ENCODE measurements at regions not wholly inside any gene's neighbourhood (a gene's known extent, or its start where the extent isn't known, plus 50 kb on each side); places are given as distances from the start of the nearest gene placed in this dataset.
"Not testable (repeated sequence)": the region's sequence is repeated elsewhere in the genome, so short reads cannot be mapped to it uniquely, and the experiment has no call there.

- WGBS, 2 donors, result 42 to 44% methylated on average over 5 of the region's 5 CpGs
- TF ChIP-seq CTCF (IDR thresholded peaks at IDR 0.05; ENCODE audit: control extremely low read depth, extremely low read depth), result peak; percentile 60
These were observed 116.3 kb upstream of the CHD6 start for GRCh38 chr20:41734506-41734945.

GRCh38 chr20:41733151-41733550 lies 115.0 kb upstream of the CHD6 start:
- peaks cover 0 to 3% (median 0%) of the 10 kb centered on the region in 4 donors for H3K9me3 ChIP-seq (ENCODE audit: control insufficient read depth in 4 of 4, insufficient read depth in 3 of 4, low read length in 3 of 4)
- H3K27me3 ChIP-seq (ENCODE audit: control insufficient read depth in 3 of 3, insufficient read depth in 3 of 3, low read length in 2 of 3), result peaks cover 0 to 6% (median 0%) of the 10 kb centered on the region in 3 donors
- TF ChIP-seq CTCF (IDR thresholded peaks at IDR 0.05; ENCODE audit: control extremely low read depth, extremely low read depth), result no peak
- H3K4me3 ChIP-seq, result no peak overlapping the region
- no peaks in the 10 kb centered on the region for H3K36me3 ChIP-seq (ENCODE audit: control insufficient read depth in 4 of 4, insufficient read depth in 4 of 4, low read length in 4 of 4)
- no peak overlapping the region for H3K27ac ChIP-seq (ENCODE audit: low read depth in 1 of 2, low read length in 1 of 2)
- DNase-seq (peak in 1 of 3 donors; percentile 5), ATAC-seq (ENCODE audit: insufficient read depth, low FRiP score) (no peak)
- no peaks in the 10 kb centered on the region for H3K4me1 ChIP-seq (ENCODE audit: control insufficient read depth in 5 of 5, insufficient read depth in 5 of 5, low read length in 5 of 5)
- no peak overlapping the region for H3K9ac ChIP-seq (ENCODE audit: insufficient read depth in 1 of 2, low read length in 2 of 2)
- WGBS, 2 donors, result 23 to 34% methylated on average over 5 of the region's 5 CpGs

More at GRCh38 chr20:41734506-41734945, 116.3 kb upstream of the CHD6 start:
- Histone ChIP-seq H3K9ac (ENCODE audit: insufficient read depth in 1 of 2, low read length in 2 of 2) (no peak overlapping the region), H3K4me3 (no peak overlapping the region), H3K9me3 (ENCODE audit: control insufficient read depth in 4 of 4, insufficient read depth in 3 of 4, low read length in 3 of 4) (peaks cover 0 to 3% (median 0%) of the 10 kb centered on the region in 4 donors), H3K36me3 (ENCODE audit: control insufficient read depth in 4 of 4, insufficient read depth in 4 of 4, low read length in 4 of 4) (no peaks in the 10 kb centered on the region), H3K27ac (ENCODE audit: low read depth in 1 of 2, low read length in 1 of 2) (no peak overlapping the region), H3K4me1 (ENCODE audit: control insufficient read depth in 5 of 5, insufficient read depth in 5 of 5, low read length in 5 of 5) (no peaks in the 10 kb centered on the region), H3K27me3 (ENCODE audit: control insufficient read depth in 3 of 3, insufficient read depth in 3 of 3, low read length in 2 of 3) (peaks cover 0 to 6% (median 0%) of the 10 kb centered on the region in 3 donors)
- DNase-seq (peak; percentile 10 to 33 (median 32)), ATAC-seq (ENCODE audit: insufficient read depth, low FRiP score) (no peak)

- ATAC-seq (ENCODE audit: insufficient read depth, low FRiP score); H3K36me3 ChIP-seq (ENCODE audit: control insufficient read depth in 4 of 4, insufficient read depth in 4 of 4, low read length in 4 of 4); H3K27ac ChIP-seq (ENCODE audit: low read depth in 1 of 2, low read length in 1 of 2); DNase-seq; H3K9me3 ChIP-seq (ENCODE audit: control insufficient read depth in 4 of 4, insufficient read depth in 3 of 4, low read length in 3 of 4); H3K4me1 ChIP-seq (ENCODE audit: control insufficient read depth in 5 of 5, insufficient read depth in 5 of 5, low read length in 5 of 5); H3K27me3 ChIP-seq (ENCODE audit: control insufficient read depth in 3 of 3, insufficient read depth in 3 of 3, low read length in 2 of 3); H3K9ac ChIP-seq (ENCODE audit: insufficient read depth in 1 of 2, low read length in 2 of 2); H3K4me3 ChIP-seq: not testable (repeated sequence)
- WGBS, 2 donors, result 85 to 86% methylated on average over 3 of the region's 3 CpGs
These were observed 113.0 kb upstream of the CHD6 start for GRCh38 chr20:41731198-41731597.

GRCh38 chr20:41727681-41728080 lies 109.5 kb upstream of the CHD6 start:
- H3K4me3 ChIP-seq, result not testable (repeated sequence)

More at GRCh38 chr20:41727681-41728080, 109.5 kb upstream of the CHD6 start:
- not testable (repeated sequence) for H3K27ac ChIP-seq (ENCODE audit: low read depth in 1 of 2, low read length in 1 of 2); ATAC-seq (ENCODE audit: insufficient read depth, low FRiP score); H3K36me3 ChIP-seq (ENCODE audit: control insufficient read depth in 4 of 4, insufficient read depth in 4 of 4, low read length in 4 of 4); H3K9me3 ChIP-seq (ENCODE audit: control insufficient read depth in 4 of 4, insufficient read depth in 3 of 4, low read length in 3 of 4); H3K4me1 ChIP-seq (ENCODE audit: control insufficient read depth in 5 of 5, insufficient read depth in 5 of 5, low read length in 5 of 5); H3K9ac ChIP-seq (ENCODE audit: insufficient read depth in 1 of 2, low read length in 2 of 2); H3K27me3 ChIP-seq (ENCODE audit: control insufficient read depth in 3 of 3, insufficient read depth in 3 of 3, low read length in 2 of 3); DNase-seq
- 93% methylated on average over 6 of the region's 6 CpGs for WGBS, 2 donors

Data from lung (tissue), 11 donors.